Fibroblast of the aortic adventitia (primary cell): ENCODE measurements at regions not wholly inside any gene's neighbourhood (a gene's known extent, or its start where the extent isn't known, plus 50 kb on each side); places are given as distances from the start of the nearest gene placed in this dataset.

Experiments
- DNase-seq: peaks from one replicate; pipeline ENCODE4 v3.0.0-alpha.2; 2010; ENCODE audit warnings: low read depth
- H3K4me3 ChIP-seq: 2 replicates; pipeline ENCODE4 v1.5.1; 2011; ENCODE audit warnings: low read depth, mild to moderate bottlenecking, control low read depth, low read length, moderate library complexity
- TF ChIP-seq, protein P1 (sequence below): IDR thresholded peaks from 2 replicates; pipeline ENCODE4 v1.5.1; 2011; ENCODE audit warnings: mild to moderate bottlenecking, low read length, control low read depth, inconsistent platforms; ENCODE audit not compliant: insufficient read depth

- TF ChIP-seq, protein P1, sequence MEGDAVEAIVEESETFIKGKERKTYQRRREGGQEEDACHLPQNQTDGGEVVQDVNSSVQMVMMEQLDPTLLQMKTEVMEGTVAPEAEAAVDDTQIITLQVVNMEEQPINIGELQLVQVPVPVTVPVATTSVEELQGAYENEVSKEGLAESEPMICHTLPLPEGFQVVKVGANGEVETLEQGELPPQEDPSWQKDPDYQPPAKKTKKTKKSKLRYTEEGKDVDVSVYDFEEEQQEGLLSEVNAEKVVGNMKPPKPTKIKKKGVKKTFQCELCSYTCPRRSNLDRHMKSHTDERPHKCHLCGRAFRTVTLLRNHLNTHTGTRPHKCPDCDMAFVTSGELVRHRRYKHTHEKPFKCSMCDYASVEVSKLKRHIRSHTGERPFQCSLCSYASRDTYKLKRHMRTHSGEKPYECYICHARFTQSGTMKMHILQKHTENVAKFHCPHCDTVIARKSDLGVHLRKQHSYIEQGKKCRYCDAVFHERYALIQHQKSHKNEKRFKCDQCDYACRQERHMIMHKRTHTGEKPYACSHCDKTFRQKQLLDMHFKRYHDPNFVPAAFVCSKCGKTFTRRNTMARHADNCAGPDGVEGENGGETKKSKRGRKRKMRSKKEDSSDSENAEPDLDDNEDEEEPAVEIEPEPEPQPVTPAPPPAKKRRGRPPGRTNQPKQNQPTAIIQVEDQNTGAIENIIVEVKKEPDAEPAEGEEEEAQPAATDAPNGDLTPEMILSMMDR: no peak
- no peak for DNase-seq
- no peak overlapping the region for H3K4me3 ChIP-seq
Observed at GRCh38 chr6:11330413-11330760, 97.9 kb upstream of the NEDD9 start.

- TF ChIP-seq, protein P1: no peak
- H3K4me3 ChIP-seq: no peak overlapping the region
- DNase-seq: no peak
Observed at GRCh38 chr6:11329726-11330412, 97.4 kb upstream of the NEDD9 start.

- H3K4me3 ChIP-seq: no peak overlapping the region
- TF ChIP-seq, protein P1: no peak
- DNase-seq: peak; percentile 36
Observed at GRCh38 chr6:11328613-11329247, 96.3 kb upstream of the NEDD9 start.

- no peak overlapping the region for H3K4me3 ChIP-seq
- DNase-seq: no peak
- TF ChIP-seq, protein P1: no peak
Observed at GRCh38 chr6:11327961-11328360, 95.5 kb upstream of the NEDD9 start.

DNA sequence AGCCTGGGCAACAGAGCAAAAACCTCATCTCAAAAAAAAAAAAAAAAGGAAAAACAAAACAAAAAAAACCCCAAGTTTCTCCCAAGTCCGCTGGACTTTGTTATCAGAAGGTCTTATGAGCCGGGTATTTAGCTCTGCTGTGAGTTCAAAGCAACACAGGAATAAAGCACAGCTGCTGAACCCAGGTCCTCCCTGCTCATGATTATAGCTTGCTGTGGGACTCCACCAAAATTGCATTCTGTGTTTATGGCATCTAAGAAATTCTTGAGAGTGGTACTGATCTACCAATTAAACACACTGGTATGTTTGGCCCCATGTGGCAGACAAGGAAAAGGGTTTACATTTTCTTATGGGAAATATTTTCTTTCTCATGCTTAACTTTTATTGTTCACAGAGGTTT lies 93.6 kb upstream of the NEDD9 start:
- TF ChIP-seq, protein P1: no peak
- H3K4me3 ChIP-seq: no peak overlapping the region

DNA sequence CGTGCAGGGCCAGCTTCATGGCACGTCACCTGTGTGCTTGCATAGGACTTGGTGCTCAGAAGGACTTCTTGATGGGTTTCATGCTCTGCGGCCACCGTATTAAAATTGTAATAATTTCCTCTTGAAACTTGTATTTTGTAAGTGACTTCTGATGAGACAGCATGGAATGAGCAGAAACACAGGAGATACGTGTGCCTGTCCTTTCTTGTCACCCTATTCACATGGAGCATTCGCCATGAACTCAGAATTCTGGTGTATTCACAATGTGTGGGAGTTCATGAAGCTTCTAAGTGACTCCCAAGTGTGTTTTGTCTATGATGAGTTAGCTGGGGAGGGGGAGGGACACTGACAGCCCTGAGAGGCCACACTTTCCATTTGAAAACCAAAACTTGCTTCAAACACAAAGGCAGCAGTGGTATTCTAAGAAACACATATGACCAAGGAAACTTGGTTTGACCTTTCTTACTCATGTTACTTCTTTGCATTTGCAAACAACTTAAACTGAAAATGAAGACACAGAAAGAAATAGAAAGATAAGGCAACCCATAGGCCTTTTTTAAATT lies 92.1 kb upstream of the NEDD9 start:
- no peak for DNase-seq
- H3K4me3 ChIP-seq: no peak overlapping the region
- TF ChIP-seq, protein P1: no peak

More for the DNA sequence above, 93.6 kb upstream of the NEDD9 start:
- DNase-seq: no peak
